ENCODE measurements at regions not wholly inside any gene's neighbourhood (a gene's known extent, or its start where the extent isn't known, plus 50 kb on each side); places are given as distances from the start of the nearest gene placed in this dataset.

DNA sequence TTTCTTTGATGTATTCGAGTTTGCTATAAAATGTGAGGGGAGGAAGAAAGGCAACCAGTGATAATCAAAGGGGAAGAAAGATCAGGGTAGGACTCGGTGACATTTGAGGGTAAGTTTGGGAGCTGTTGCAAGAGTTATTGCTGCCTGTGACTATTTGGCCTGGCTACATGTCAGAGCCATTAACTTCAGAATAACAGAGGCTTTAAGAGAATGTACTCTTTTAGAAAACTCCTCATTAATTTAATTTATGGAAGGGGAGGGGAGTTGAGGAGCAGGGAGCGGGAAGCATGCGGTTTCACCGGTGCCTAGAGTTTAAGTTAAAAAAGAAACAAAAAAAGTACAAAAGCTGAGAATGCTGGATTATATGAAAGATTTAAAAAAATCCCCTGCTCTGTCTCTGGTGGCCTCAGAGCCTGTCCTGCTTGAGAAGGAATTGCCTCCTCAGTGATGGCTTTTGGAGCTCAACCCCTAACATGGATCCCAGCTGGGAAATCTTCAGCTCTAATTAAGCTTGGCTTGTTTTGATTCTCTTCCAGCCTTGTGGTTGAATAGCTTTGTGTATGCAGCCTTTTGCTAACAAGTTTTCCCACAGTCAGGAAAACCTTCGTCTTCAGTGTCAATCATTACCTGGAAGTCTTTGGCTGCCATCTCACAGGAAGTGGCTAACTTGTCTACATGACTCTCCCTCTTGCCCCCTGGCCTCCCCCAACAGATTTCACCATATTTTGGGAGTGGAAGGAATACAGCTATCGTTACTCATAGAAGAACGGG lies 238.2 kb downstream of the SOX4 start:
- TF ChIP-seq, protein P1, sequence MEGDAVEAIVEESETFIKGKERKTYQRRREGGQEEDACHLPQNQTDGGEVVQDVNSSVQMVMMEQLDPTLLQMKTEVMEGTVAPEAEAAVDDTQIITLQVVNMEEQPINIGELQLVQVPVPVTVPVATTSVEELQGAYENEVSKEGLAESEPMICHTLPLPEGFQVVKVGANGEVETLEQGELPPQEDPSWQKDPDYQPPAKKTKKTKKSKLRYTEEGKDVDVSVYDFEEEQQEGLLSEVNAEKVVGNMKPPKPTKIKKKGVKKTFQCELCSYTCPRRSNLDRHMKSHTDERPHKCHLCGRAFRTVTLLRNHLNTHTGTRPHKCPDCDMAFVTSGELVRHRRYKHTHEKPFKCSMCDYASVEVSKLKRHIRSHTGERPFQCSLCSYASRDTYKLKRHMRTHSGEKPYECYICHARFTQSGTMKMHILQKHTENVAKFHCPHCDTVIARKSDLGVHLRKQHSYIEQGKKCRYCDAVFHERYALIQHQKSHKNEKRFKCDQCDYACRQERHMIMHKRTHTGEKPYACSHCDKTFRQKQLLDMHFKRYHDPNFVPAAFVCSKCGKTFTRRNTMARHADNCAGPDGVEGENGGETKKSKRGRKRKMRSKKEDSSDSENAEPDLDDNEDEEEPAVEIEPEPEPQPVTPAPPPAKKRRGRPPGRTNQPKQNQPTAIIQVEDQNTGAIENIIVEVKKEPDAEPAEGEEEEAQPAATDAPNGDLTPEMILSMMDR (conservative IDR thresholded peaks at IDR 0.05; ENCODE audit: low read depth, low read length): no peak
- TF ChIP-seq RAD21 (IDR thresholded peaks at IDR 0.05; ENCODE audit: low read length) (no peak), POLR2A (IDR thresholded peaks at IDR 0.05; ENCODE audit: low read depth, low read length) (no peak), BHLHE40 (IDR thresholded peaks at IDR 0.05; ENCODE audit: low read depth, low read length) (no peak), RCOR1 (IDR thresholded peaks at IDR 0.05; ENCODE audit: insufficient replicate concordance, low read length) (no peak), FOS (IDR thresholded peaks at IDR 0.05; ENCODE audit: low read depth, low read length) (no peak), NFE2L2 (IDR thresholded peaks at IDR 0.05; ENCODE audit: low read depth, low read length) (no peak), CEBPB (IDR thresholded peaks at IDR 0.05; ENCODE audit: low read depth, low read length) (no peak), MAFK (IDR thresholded peaks at IDR 0.05; ENCODE audit: low read depth, low read length) (no peak), CHD1 (IDR thresholded peaks at IDR 0.05; ENCODE audit: low read depth, low read length) (no peak)
- TF ChIP-seq, protein P2, sequence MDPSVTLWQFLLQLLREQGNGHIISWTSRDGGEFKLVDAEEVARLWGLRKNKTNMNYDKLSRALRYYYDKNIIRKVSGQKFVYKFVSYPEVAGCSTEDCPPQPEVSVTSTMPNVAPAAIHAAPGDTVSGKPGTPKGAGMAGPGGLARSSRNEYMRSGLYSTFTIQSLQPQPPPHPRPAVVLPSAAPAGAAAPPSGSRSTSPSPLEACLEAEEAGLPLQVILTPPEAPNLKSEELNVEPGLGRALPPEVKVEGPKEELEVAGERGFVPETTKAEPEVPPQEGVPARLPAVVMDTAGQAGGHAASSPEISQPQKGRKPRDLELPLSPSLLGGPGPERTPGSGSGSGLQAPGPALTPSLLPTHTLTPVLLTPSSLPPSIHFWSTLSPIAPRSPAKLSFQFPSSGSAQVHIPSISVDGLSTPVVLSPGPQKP (IDR thresholded peaks at IDR 0.05; ENCODE audit: borderline replicate concordance, low read depth, low read length): no peak
